Adrenal gland (tissue), 5 donors: ENCODE measurements at regions not wholly inside any gene's neighbourhood (a gene's known extent, or its start where the extent isn't known, plus 50 kb on each side); places are given as distances from the start of the nearest gene placed in this dataset.

Source experiments
- POLR2A ChIP-seq, 2 donors: fragments of 450-650 bp; IDR thresholded peaks; one replicate each; pipeline ENCODE4 v1.6.1; 2017; ENCODE audit warnings: antibody characterized with exemption in 2 of 2, mild to moderate bottlenecking in 2 of 2, moderate library complexity in 1 of 2
- TF ChIP-seq, protein P1 (sequence below), 6 experiments: fragments of 450-650 bp in 4 of 6; fragments of 200-600 bp in 2 of 6; sonication (generic) in 1 of 6; IDR thresholded peaks; 1 replicate in 5 of 6; 2 replicates in 1 of 6; pipeline versions ENCODE4 v1.5.1 to v1.8.0; 2016 to 2021; ENCODE audit warnings: antibody characterized with exemption in 6 of 6, mild to moderate bottlenecking in 2 of 6, moderate library complexity in 1 of 6
- donor health status: DM: no; HTN: no; CAD: no.

DNA sequence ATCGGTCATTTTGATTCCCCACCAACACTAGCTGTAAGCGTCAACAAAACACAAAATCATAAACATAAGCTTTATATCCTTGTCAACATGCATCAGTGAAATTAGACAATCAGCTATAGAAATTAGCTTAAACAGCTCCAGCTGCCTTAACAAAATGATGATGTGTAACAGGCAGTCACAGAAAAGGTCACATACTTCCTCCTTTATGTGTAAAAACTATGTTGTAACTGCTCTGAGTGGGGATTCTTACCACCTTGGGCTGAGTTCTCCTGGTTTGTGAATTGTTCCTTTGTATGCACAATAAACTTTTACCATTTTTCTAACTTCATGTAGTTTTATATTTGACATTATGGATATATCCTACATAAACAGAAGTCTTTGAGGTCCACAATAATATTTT, 73.9 kb upstream of the MAP9 start:
- TF ChIP-seq, protein P1, sequence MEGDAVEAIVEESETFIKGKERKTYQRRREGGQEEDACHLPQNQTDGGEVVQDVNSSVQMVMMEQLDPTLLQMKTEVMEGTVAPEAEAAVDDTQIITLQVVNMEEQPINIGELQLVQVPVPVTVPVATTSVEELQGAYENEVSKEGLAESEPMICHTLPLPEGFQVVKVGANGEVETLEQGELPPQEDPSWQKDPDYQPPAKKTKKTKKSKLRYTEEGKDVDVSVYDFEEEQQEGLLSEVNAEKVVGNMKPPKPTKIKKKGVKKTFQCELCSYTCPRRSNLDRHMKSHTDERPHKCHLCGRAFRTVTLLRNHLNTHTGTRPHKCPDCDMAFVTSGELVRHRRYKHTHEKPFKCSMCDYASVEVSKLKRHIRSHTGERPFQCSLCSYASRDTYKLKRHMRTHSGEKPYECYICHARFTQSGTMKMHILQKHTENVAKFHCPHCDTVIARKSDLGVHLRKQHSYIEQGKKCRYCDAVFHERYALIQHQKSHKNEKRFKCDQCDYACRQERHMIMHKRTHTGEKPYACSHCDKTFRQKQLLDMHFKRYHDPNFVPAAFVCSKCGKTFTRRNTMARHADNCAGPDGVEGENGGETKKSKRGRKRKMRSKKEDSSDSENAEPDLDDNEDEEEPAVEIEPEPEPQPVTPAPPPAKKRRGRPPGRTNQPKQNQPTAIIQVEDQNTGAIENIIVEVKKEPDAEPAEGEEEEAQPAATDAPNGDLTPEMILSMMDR (IDR thresholded peaks at IDR 0.05), result no peak
- no peak for TF ChIP-seq POLR2A (IDR thresholded peaks at IDR 0.05)
